ENCODE measurements at regions not wholly inside any gene's neighbourhood (a gene's known extent, or its start where the extent isn't known, plus 50 kb on each side); places are given as distances from the start of the nearest gene placed in this dataset.

DNA sequence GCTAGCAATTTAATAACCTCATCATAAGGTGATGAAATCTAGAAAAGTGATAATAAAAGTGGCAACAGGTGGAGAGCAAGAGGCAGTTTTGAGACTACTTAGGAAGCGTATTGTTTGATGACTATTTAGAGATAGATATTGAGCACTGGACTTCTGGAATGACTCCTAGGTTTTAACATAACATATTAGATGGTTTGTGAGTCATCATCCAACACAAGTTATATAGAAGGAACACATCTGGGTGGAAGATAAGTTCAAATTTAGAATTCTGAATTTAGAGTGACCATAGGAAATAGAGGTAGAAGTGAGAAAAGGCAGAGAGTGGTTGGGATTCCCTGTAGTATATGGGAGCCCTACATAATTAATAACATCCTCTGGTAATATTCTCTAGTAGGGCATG lies 282.8 kb upstream of the ALCAM start:
- no peak for TF ChIP-seq CTCF (IDR thresholded peaks at IDR 0.05; ENCODE audit: low read depth, low read length)
- TF ChIP-seq, protein P1, sequence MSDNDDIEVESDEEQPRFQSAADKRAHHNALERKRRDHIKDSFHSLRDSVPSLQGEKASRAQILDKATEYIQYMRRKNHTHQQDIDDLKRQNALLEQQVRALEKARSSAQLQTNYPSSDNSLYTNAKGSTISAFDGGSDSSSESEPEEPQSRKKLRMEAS (IDR thresholded peaks at IDR 0.05; ENCODE audit: low read depth, low read length): no peak
- TF ChIP-seq POLR2A (IDR thresholded peaks at IDR 0.05; ENCODE audit: extremely low read depth, insufficient read length): no peak
- TF ChIP-seq MYC (IDR thresholded peaks at IDR 0.05; ENCODE audit: low read depth, low read length): no peak

Measured in NB4 (cell line).